ENCODE measurements at regions not wholly inside any gene's neighbourhood (a gene's known extent, or its start where the extent isn't known, plus 50 kb on each side); places are given as distances from the start of the nearest gene placed in this dataset.

DNA sequence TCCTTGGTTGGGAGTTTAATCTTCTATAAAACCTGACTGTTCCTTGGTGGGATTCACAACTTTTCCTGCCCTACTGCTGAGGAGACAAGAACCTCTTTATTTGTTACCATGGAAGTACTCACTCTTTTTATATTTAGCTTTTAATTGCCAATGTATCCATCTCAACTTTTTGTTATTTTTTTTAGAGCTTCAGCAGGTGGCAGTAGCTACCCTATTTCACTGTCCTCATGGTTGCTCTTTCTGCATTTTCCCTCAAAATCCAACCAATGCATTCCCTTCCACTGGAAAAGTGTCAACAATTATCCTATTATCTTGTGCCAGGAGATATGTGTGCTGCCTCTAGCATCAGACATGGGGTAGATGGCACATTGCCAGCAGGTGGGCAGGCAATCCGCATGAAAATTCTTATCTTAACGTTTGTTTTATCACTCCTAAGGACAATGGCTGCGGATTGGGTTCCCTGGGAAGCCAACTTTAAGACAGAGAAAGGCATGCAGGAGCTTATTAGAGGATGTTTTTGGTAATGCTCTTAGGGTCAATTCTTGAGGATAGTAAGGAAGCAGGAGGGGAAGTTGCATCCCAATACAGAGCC is 406.4 kb downstream of the SNAPC1 start:
- Histone ChIP-seq H3K9me3 (ENCODE audit: control insufficient read depth, insufficient read depth, low read length) (no peaks in the 10 kb centered on the region), H3K36me3 (ENCODE audit: insufficient read depth, low read length) (no peaks in the 10 kb centered on the region), H3K4me1 (ENCODE audit: insufficient read depth, low read length) (no peaks in the 10 kb centered on the region), H3K9ac (ENCODE audit: low read depth, low read length) (no peak overlapping the region)

GRCh38 chr14:62179367-62180018 is 417.3 kb downstream of the SNAPC1 start:
- H3K36me3 ChIP-seq (ENCODE audit: insufficient read depth, low read length), result no peaks in the 10 kb centered on the region
- no peak overlapping the region for H3K9ac ChIP-seq (ENCODE audit: low read depth, low read length)
- no peaks in the 10 kb centered on the region for H3K4me1 ChIP-seq (ENCODE audit: insufficient read depth, low read length)
- H3K9me3 ChIP-seq (ENCODE audit: control insufficient read depth, insufficient read depth, low read length), result no peaks in the 10 kb centered on the region

DNA sequence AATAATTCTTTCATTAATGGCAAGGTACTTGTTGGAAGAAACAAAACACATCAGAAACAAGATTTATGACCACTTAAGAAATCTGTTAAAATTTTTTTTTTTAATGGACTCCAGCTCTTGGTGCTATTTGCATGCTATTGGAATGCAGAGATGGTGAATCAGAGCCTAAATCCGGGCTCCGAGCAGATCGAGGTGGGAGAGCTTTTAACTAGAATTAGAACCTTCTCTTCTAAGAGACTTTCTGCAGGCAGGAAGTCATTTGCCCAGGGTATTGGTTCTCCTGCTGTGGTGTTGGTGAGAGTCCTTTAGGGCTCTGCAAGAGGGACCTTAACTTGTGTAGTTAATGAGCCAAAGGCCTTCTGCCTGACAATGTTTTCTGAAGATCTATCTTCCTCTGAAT is 419.4 kb downstream of the SNAPC1 start:
- Histone ChIP-seq H3K9me3 (ENCODE audit: control insufficient read depth, insufficient read depth, low read length) (no peaks in the 10 kb centered on the region), H3K36me3 (ENCODE audit: insufficient read depth, low read length) (no peaks in the 10 kb centered on the region), H3K9ac (ENCODE audit: low read depth, low read length) (no peak overlapping the region), H3K4me1 (ENCODE audit: insufficient read depth, low read length) (no peaks in the 10 kb centered on the region)

- no peaks in the 10 kb centered on the region for H3K4me1 ChIP-seq (ENCODE audit: insufficient read depth, low read length)
- no peak overlapping the region for H3K9ac ChIP-seq (ENCODE audit: low read depth, low read length)
- H3K36me3 ChIP-seq (ENCODE audit: insufficient read depth, low read length), result no peaks in the 10 kb centered on the region
- no peaks in the 10 kb centered on the region for H3K9me3 ChIP-seq (ENCODE audit: control insufficient read depth, insufficient read depth, low read length)
These were observed 422.9 kb downstream of the SNAPC1 start for GRCh38 chr14:62185078-62185477.

GRCh38 chr14:62187265-62187664 is 425.0 kb downstream of the SNAPC1 start:
- H3K4me1 ChIP-seq (ENCODE audit: insufficient read depth, low read length), result no peaks in the 10 kb centered on the region
- H3K9ac ChIP-seq (ENCODE audit: low read depth, low read length), result no peak overlapping the region
- H3K9me3 ChIP-seq (ENCODE audit: control insufficient read depth, insufficient read depth, low read length), result no peaks in the 10 kb centered on the region
- H3K36me3 ChIP-seq (ENCODE audit: insufficient read depth, low read length), result no peaks in the 10 kb centered on the region

DNA sequence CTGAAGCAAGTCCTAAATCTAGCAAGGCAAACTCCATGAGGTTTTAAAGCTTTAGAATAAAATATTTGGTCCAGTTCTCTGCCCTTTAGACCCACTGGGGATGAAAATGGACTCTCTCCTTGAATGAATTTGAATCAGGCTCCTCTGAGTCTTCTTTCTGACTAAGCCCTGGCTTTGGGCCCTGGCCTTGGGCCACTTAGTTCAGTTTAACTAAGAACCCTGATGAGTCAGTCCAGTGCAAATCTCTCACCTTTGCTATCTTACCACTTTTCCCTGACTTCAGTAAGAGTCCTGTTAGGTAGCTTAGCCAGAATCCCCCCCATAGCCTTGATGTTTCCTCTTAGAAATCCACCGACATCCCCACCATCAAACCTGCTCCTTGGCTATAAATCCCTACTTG is 427.5 kb downstream of the SNAPC1 start:
- Histone ChIP-seq H3K4me1 (ENCODE audit: insufficient read depth, low read length) (no peaks in the 10 kb centered on the region), H3K9me3 (ENCODE audit: control insufficient read depth, insufficient read depth, low read length) (no peaks in the 10 kb centered on the region)

DNA sequence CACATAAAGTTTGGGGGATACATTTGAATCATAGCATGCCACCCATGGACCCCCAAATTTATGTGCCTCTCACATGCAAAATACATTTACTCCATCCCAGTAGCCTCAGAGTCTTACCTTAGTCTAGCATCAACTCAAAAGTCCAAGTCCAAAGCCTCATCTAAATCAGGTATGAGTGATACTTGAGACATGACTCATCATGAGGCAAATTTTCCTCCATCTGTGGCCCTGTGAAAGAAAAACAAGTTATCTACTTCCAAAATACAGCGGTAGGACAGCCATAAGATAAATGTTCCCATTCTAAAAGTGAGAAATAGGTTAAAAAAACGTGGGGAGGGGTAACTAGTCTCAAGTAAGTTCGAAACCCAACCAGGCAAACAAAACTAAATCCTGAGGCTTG is 444.2 kb downstream of the SNAPC1 start:
- no peak overlapping the region for H3K9ac ChIP-seq (ENCODE audit: low read depth, low read length)

More for the DNA sequence above, 427.5 kb downstream of the SNAPC1 start:
- H3K36me3 ChIP-seq (ENCODE audit: insufficient read depth, low read length), result no peaks in the 10 kb centered on the region
- H3K9ac ChIP-seq (ENCODE audit: low read depth, low read length), result no peak overlapping the region

GRCh38 chr14:62209287-62209899 is 447.2 kb downstream of the SNAPC1 start:
- Histone ChIP-seq H3K9ac (ENCODE audit: low read depth, low read length) (no peak overlapping the region), H3K4me1 (ENCODE audit: insufficient read depth, low read length) (no peaks in the 10 kb centered on the region), H3K36me3 (ENCODE audit: insufficient read depth, low read length) (no peaks in the 10 kb centered on the region), H3K9me3 (ENCODE audit: control insufficient read depth, insufficient read depth, low read length) (no peaks in the 10 kb centered on the region)

More for the DNA sequence above, 444.2 kb downstream of the SNAPC1 start:
- Histone ChIP-seq H3K9me3 (ENCODE audit: control insufficient read depth, insufficient read depth, low read length) (no peaks in the 10 kb centered on the region), H3K36me3 (ENCODE audit: insufficient read depth, low read length) (no peaks in the 10 kb centered on the region), H3K4me1 (ENCODE audit: insufficient read depth, low read length) (no peaks in the 10 kb centered on the region)

DNA sequence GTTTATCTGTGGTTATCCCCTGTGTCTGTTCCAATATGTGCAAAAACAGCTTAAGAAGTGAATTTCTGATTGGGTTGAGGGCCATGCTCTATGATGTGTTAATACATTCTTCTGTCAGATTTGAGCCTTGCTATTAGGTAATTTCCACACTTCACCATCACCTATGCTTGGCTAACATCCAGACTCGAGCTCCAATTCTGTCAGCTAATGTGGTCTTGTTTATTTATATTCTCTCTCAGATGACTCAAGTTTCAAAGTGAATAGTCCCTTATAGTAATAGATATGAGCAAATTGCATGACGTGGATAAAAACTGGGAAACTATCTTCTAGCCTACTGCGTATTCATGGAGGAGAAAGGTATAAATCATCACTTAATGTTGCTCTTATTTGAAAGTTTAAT is 451.3 kb downstream of the SNAPC1 start:
- Histone ChIP-seq H3K36me3 (ENCODE audit: insufficient read depth, low read length) (no peaks in the 10 kb centered on the region), H3K9ac (ENCODE audit: low read depth, low read length) (no peak overlapping the region), H3K4me1 (ENCODE audit: insufficient read depth, low read length) (no peaks in the 10 kb centered on the region), H3K9me3 (ENCODE audit: control insufficient read depth, insufficient read depth, low read length) (no peaks in the 10 kb centered on the region; the same call in 1 of the 2 replicates)

- Histone ChIP-seq H3K9me3 (ENCODE audit: control insufficient read depth, insufficient read depth, low read length) (no peaks in the 10 kb centered on the region; the same call in 1 of the 2 replicates), H3K36me3 (ENCODE audit: insufficient read depth, low read length) (no peaks in the 10 kb centered on the region), H3K9ac (ENCODE audit: low read depth, low read length) (no peak overlapping the region), H3K4me1 (ENCODE audit: insufficient read depth, low read length) (no peaks in the 10 kb centered on the region)
These were observed 453.9 kb downstream of the SNAPC1 start for GRCh38 chr14:62216121-62216520.

- Histone ChIP-seq H3K9ac (ENCODE audit: low read depth, low read length) (no peak overlapping the region), H3K36me3 (ENCODE audit: insufficient read depth, low read length) (no peaks in the 10 kb centered on the region), H3K9me3 (ENCODE audit: control insufficient read depth, insufficient read depth, low read length) (peaks cover 7% of the 10 kb centered on the region; the same call in 1 of the 2 replicates), H3K4me1 (ENCODE audit: insufficient read depth, low read length) (no peaks in the 10 kb centered on the region)
These were observed 472.6 kb downstream of the SNAPC1 start for GRCh38 chr14:62234849-62235248.

DNA sequence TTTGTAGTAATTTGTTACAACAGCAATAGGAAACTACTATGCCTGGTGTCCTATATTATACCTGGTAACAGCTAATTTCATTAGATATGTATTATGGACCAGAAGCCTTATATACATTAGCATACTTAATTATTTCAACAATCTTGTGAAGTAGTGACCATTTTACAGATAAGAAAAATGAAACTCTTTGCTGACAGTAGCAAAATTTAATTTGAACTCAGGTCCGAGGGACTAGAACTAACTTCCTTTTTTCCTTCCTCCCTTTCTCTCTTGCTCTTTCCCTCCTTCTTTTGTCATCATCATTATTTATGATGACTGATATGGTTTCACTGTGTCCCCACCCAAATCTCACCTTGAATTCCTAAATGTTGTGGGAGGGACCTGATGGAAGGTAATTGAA is 482.0 kb downstream of the SNAPC1 start:
- Histone ChIP-seq H3K9ac (ENCODE audit: low read depth, low read length) (no peak overlapping the region), H3K36me3 (ENCODE audit: insufficient read depth, low read length) (no peaks in the 10 kb centered on the region), H3K4me1 (ENCODE audit: insufficient read depth, low read length) (no peaks in the 10 kb centered on the region), H3K9me3 (ENCODE audit: control insufficient read depth, insufficient read depth, low read length) (no peaks in the 10 kb centered on the region)

DNA sequence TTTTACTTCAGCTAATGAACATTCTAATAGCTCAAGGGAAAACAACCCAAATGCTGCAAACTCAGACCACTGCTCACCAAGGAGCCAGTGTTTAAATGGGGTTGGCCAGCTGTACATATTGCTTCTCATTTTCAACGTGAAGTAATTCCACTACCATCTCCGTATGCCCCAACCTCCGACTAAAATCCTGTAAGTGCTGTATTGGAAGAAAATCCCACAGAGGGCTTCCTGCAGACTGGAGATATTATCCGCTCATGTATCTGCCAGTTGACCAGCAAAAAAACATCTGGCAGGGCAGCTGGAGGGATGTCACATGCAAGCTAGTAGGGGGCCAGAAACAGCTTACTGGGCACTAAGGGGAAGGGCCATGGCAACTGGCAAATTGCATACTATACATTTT is 485.0 kb downstream of the SNAPC1 start:
- H3K4me1 ChIP-seq (ENCODE audit: insufficient read depth, low read length), result no peaks in the 10 kb centered on the region
- no peak overlapping the region for H3K9ac ChIP-seq (ENCODE audit: low read depth, low read length)
- H3K9me3 ChIP-seq (ENCODE audit: control insufficient read depth, insufficient read depth, low read length), result no peaks in the 10 kb centered on the region
- H3K36me3 ChIP-seq (ENCODE audit: insufficient read depth, low read length), result no peaks in the 10 kb centered on the region

- Histone ChIP-seq H3K4me1 (ENCODE audit: insufficient read depth, low read length) (no peaks in the 10 kb centered on the region), H3K9me3 (ENCODE audit: control insufficient read depth, insufficient read depth, low read length) (no peaks in the 10 kb centered on the region), H3K36me3 (ENCODE audit: insufficient read depth, low read length) (no peaks in the 10 kb centered on the region), H3K9ac (ENCODE audit: low read depth, low read length) (no peak overlapping the region)
These were observed 489.0 kb downstream of the SNAPC1 start for GRCh38 chr14:62251237-62251636.

DNA sequence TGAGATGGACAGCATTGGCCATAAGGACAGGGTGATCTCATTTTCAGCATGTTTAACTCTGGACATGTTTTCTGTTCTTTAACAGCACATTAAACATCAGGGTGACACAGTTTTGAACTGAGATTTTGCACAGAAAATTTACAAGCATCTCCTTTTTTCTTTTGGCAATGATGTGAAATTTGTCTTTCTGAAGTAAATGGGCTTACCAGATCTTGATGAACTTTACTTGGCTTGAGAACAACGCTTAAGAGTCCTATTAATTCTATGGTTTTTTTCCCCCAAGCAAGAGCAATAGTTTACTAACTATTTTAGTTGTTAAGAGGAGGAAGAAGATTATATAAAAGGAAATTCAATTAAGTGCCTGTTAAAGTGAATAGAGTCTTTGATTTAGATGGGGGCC is 491.0 kb downstream of the SNAPC1 start:
- no peaks in the 10 kb centered on the region for H3K36me3 ChIP-seq (ENCODE audit: insufficient read depth, low read length)
- H3K9ac ChIP-seq (ENCODE audit: low read depth, low read length), result no peak overlapping the region
- no peaks in the 10 kb centered on the region for H3K4me1 ChIP-seq (ENCODE audit: insufficient read depth, low read length)
- H3K9me3 ChIP-seq (ENCODE audit: control insufficient read depth, insufficient read depth, low read length), result no peaks in the 10 kb centered on the region

Measured in ES-I3 (cell line).